HL-60 (cell line): ENCODE measurements at regions not wholly inside any gene's neighbourhood (a gene's known extent, or its start where the extent isn't known, plus 50 kb on each side); places are given as distances from the start of the nearest gene placed in this dataset.

Source experiments
- DNase-seq, 2 experiments: peaks; one replicate each; pipeline ENCODE4 v3.0.0-alpha.2; 2010 to 2020; ENCODE audit warnings: low read depth in 1 of 2, low spot score in 1 of 2
- H3K27ac ChIP-seq: fragments of 250-450 bp; sonication (Bioruptor Pico); replicated peaks from 2 replicates; pipeline ENCODE4 v1.5.1; 2020; ENCODE audit warnings: mild to moderate bottlenecking, moderate library complexity
- H3K27me3 ChIP-seq: fragments of 250-450 bp; sonication (Bioruptor Pico); 2 replicates; pipeline ENCODE4 v1.5.1; 2021; ENCODE audit warnings: mild to moderate bottlenecking, moderate library complexity; ENCODE audit not compliant: insufficient read depth, poor library complexity, severe bottlenecking
- H3K4me3 ChIP-seq: replicated peaks from 2 replicates; pipeline ENCODE4 v1.5.1; 2011; ENCODE audit warnings: mild to moderate bottlenecking, control low read depth, low read length; ENCODE audit not compliant: insufficient read depth
- CTCF ChIP-seq: IDR thresholded peaks from one replicate; pipeline ENCODE4 v1.5.1; 2011; ENCODE audit warnings: low read length, control low read depth, inconsistent platforms; ENCODE audit not compliant: insufficient read depth
- GABPA ChIP-seq: IDR thresholded peaks from 2 replicates; pipeline ENCODE4 v1.6.1; 2012; ENCODE audit warnings: low read depth
- POLR2AphosphoS5 ChIP-seq: IDR thresholded peaks from 2 replicates; pipeline ENCODE4 v1.6.1; 2012; ENCODE audit warnings: low read depth
- REST ChIP-seq: IDR thresholded peaks from 2 replicates; pipeline ENCODE4 v1.6.1; 2012; ENCODE audit warnings: low read depth; ENCODE audit not compliant: insufficient replicate concordance
- SPI1 ChIP-seq: IDR thresholded peaks from 2 replicates; pipeline ENCODE4 v1.6.1; 2012; ENCODE audit warnings: low read depth, mild to moderate bottlenecking, borderline replicate concordance

GRCh38 chr14:54117924-54118323, 161.3 kb upstream of the BMP4 start:
- DNase-seq: no peak
- H3K27me3 ChIP-seq: peaks cover 4% of the 10 kb centered on the region
- no peak overlapping the region for H3K4me3 ChIP-seq
- H3K27ac ChIP-seq: no peak overlapping the region
- TF ChIP-seq REST: no peak
- TF ChIP-seq SPI1: no peak
- TF ChIP-seq GABPA: no peak
- TF ChIP-seq CTCF: no peak
- no peak for TF ChIP-seq POLR2AphosphoS5

- no peak for TF ChIP-seq GABPA
- TF ChIP-seq SPI1: no peak
- TF ChIP-seq REST: no peak
- no peak for TF ChIP-seq POLR2AphosphoS5
- TF ChIP-seq CTCF: no peak
- no peak for DNase-seq
- Histone ChIP-seq H3K27ac (no peak overlapping the region), H3K4me3 (no peak overlapping the region), H3K27me3 (peaks cover 2% of the 10 kb centered on the region)
Observed at GRCh38 chr14:54120260-54120659, 163.6 kb upstream of the BMP4 start.

GRCh38 chr14:54121466-54122027, 164.9 kb upstream of the BMP4 start:
- DNase-seq: no peak
- Histone ChIP-seq H3K27me3 (peaks cover 2% of the 10 kb centered on the region), H3K4me3 (no peak overlapping the region), H3K27ac (no peak overlapping the region)
- TF ChIP-seq POLR2AphosphoS5 (no peak), CTCF (no peak), GABPA (no peak), REST (no peak), SPI1 (no peak)
